GM23248 (cell line): ENCODE measurements at regions not wholly inside any gene's neighbourhood (a gene's known extent, or its start where the extent isn't known, plus 50 kb on each side); places are given as distances from the start of the nearest gene placed in this dataset.

Experiments used
- EZH2 ChIP-seq: fragments of 200-600 bp; sonication (generic); IDR thresholded peaks from 2 replicates; pipeline ENCODE4 v1.6.1; 2018; ENCODE audit warnings: antibody characterized with exemption, mild to moderate bottlenecking; ENCODE audit not compliant: insufficient read depth, poor library complexity, severe bottlenecking
- EZH2phosphoT487 ChIP-seq: fragments of 200-600 bp; sonication (generic); IDR thresholded peaks from 2 replicates; pipeline ENCODE4 v1.6.1; 2018; ENCODE audit warnings: antibody characterized with exemption, moderate library complexity, mild to moderate bottlenecking, low read depth; ENCODE audit not compliant: insufficient read depth

DNA sequence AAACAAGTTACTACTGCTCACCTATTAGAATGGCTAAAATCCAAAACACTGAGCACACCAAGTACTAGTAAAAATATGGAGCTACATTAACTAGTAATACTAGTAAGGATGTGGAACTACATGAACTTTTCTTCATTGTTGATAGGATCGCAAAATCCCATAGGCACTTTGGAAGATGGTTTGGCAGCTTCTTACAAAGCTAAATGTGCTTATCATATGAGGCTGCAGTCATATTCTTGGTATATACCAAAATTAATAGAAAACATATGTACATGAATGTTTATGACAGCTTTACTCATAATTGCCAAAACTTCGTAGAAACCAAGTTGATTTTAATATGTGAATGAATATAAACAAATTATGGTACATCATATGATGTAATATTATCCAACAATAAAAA, 366.8 kb upstream of the KCNMB2 start:
- TF ChIP-seq EZH2 (no peak), EZH2phosphoT487 (no peak)
